ENCODE measurements at regions not wholly inside any gene's neighbourhood (a gene's known extent, or its start where the extent isn't known, plus 50 kb on each side); places are given as distances from the start of the nearest gene placed in this dataset.

DNA sequence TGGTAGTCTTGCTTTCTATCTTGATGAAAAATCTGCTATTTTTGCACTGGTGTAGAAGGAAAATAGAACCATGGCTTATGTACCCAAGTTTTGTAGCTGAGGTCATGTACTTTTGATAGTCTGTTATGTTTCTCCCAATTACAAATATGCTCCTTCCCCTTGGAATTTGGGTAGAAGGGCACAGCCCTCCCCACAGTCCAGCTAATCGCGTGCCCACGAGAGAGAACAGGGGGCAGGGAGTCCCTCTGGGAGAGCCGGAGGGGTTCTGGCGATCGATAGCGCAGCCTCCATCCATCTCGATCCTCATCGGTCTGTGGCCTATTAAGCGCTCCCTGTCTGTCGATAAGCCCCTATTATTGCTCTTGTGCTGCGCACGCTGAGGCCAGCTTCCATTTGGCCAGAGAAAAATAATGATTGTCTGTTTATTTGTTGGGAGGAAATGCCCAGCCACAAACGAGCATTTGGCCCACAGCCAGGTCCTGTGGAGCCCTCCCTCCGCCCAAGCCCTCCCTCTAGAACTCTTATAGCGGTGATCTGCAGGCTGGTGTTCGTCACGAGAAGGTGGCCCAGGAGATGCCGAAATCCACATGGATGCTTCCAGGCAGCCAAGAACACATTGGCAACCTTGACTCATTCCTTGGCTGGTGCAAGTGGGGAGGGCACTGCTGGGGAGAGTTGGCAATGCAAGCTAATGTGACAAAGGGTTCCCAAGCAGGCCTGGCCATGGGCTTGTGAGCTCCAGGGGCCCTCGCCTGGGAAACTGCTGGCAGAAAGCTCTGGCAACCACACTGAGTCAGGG lies 134.7 kb upstream of the TNR start:
- TF ChIP-seq, protein P1, sequence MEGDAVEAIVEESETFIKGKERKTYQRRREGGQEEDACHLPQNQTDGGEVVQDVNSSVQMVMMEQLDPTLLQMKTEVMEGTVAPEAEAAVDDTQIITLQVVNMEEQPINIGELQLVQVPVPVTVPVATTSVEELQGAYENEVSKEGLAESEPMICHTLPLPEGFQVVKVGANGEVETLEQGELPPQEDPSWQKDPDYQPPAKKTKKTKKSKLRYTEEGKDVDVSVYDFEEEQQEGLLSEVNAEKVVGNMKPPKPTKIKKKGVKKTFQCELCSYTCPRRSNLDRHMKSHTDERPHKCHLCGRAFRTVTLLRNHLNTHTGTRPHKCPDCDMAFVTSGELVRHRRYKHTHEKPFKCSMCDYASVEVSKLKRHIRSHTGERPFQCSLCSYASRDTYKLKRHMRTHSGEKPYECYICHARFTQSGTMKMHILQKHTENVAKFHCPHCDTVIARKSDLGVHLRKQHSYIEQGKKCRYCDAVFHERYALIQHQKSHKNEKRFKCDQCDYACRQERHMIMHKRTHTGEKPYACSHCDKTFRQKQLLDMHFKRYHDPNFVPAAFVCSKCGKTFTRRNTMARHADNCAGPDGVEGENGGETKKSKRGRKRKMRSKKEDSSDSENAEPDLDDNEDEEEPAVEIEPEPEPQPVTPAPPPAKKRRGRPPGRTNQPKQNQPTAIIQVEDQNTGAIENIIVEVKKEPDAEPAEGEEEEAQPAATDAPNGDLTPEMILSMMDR (IDR thresholded peaks at IDR 0.05; ENCODE audit: insufficient read depth, low read length, poor library complexity, severe bottlenecking): no peak
- TF ChIP-seq EZH2phosphoT487 (conservative IDR thresholded peaks at IDR 0.05; ENCODE audit: low read length): no peak

Measured in SU-DHL-6 (cell line).